Sigmoid colon (tissue), 6 donors: ENCODE measurements at regions not wholly inside any gene's neighbourhood (a gene's known extent, or its start where the extent isn't known, plus 50 kb on each side); places are given as distances from the start of the nearest gene placed in this dataset.

Experiments used
- DNase-seq: peaks from one replicate; pipeline ENCODE4 v3.0.0-alpha.2; 2019
- H3K27ac ChIP-seq, 4 donors: fragments of 200-600 bp; sonication (generic); one replicate each; pipeline ENCODE4 v1.5.1; 2016 to 2019; ENCODE audit warnings: mild to moderate bottlenecking in 1 of 4
- H3K27me3 ChIP-seq, 3 donors: fragments of 200-600 bp; sonication (generic); one replicate each; pipeline ENCODE4 v1.5.1; 2019; ENCODE audit warnings: mild to moderate bottlenecking in 1 of 3
- H3K36me3 ChIP-seq, 4 donors: fragments of 200-600 bp; sonication (generic); one replicate each; pipeline ENCODE4 v1.5.1; 2016 to 2019
- H3K4me1 ChIP-seq, 4 donors: fragments of 200-600 bp; sonication (generic); one replicate each; pipeline ENCODE4 v1.5.1; 2017 to 2019
- H3K4me3 ChIP-seq, 4 donors: fragments of 200-600 bp; sonication (generic); one replicate each; pipeline ENCODE4 v1.5.1; 2017 to 2019; ENCODE audit warnings: mild to moderate bottlenecking in 2 of 4, moderate library complexity in 1 of 4
- H3K9me3 ChIP-seq, 4 donors: fragments of 200-600 bp in 3 of 4; sonication (generic) in 3 of 4; one replicate each; pipeline versions ENCODE4 v1.5.1 to v1.6.1; 2013 to 2019
- EP300 ChIP-seq, 4 donors: sonication (generic); formaldehyde crosslinking; IDR thresholded peaks; one replicate each; pipeline ENCODE4 v1.6.1; 2017; ENCODE audit warnings: antibody characterized with exemption in 4 of 4
- POLR2A ChIP-seq, 2 donors: fragments of 450-650 bp; IDR thresholded peaks; one replicate each; pipeline ENCODE4 v1.6.1; 2016; ENCODE audit warnings: antibody characterized with exemption in 2 of 2, mild to moderate bottlenecking in 2 of 2, moderate library complexity in 2 of 2
- POLR2AphosphoS5 ChIP-seq, 4 donors: sonication (generic); formaldehyde crosslinking; IDR thresholded peaks; one replicate each; pipeline ENCODE4 v1.6.1; 2017; ENCODE audit warnings: antibody characterized with exemption in 4 of 4
- WGBS, 2 donors: extraction: QIAGEN DNeasy Blood & Tissue Kit; methylation state at CpG; one replicate each; pipeline ENCODE4 v1.1.7; 2013; 5-methylcytosine and 5-hydroxymethylcytosine counted together
- intact Hi-C: fragments of 100-400 bp; cut with DNase I; formaldehyde crosslinking; loops from one replicate; pipeline ENCODE4 v1.15.1; 2023
- TF ChIP-seq, protein P1 (sequence below), 4 experiments: fragments of 450-650 bp in 3 of 4; fragments of 200-600 bp in 1 of 4; IDR thresholded peaks; one replicate each; pipeline ENCODE4 v1.5.1; 2016 to 2019; ENCODE audit warnings: antibody characterized with exemption in 4 of 4, mild to moderate bottlenecking in 3 of 4, moderate library complexity in 2 of 4
- donor health status: healthy with polysubstance abuse.
- donor health status: healthy.

DNA sequence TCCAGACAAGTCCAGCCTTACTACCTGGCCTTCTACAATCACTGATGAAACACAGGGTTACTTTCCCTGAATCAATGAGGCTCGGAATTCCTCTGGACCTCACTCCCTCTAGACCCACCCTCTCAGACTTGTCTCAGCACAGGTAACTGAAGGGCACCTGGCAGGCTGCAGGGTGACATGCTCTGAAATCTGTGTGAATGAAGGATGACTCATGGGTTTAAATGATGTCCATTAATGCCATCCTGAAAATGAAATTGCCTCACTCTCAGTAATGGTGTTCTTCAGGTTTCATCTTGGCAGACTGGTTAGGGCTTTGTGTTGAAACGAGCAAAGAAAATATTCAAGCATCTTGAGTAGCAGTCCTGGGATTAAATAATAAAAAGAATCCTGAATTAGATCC is 134.4 kb downstream of the MAF start:
- TF ChIP-seq, protein P1, sequence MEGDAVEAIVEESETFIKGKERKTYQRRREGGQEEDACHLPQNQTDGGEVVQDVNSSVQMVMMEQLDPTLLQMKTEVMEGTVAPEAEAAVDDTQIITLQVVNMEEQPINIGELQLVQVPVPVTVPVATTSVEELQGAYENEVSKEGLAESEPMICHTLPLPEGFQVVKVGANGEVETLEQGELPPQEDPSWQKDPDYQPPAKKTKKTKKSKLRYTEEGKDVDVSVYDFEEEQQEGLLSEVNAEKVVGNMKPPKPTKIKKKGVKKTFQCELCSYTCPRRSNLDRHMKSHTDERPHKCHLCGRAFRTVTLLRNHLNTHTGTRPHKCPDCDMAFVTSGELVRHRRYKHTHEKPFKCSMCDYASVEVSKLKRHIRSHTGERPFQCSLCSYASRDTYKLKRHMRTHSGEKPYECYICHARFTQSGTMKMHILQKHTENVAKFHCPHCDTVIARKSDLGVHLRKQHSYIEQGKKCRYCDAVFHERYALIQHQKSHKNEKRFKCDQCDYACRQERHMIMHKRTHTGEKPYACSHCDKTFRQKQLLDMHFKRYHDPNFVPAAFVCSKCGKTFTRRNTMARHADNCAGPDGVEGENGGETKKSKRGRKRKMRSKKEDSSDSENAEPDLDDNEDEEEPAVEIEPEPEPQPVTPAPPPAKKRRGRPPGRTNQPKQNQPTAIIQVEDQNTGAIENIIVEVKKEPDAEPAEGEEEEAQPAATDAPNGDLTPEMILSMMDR (IDR thresholded peaks at IDR 0.05), result no peak
- Histone ChIP-seq H3K9me3 (no peaks in the 10 kb centered on the region), H3K4me3 (no peak overlapping the region), H3K27me3 (no peaks in the 10 kb centered on the region), H3K36me3 (no peaks in the 10 kb centered on the region), H3K4me1 (no peaks in the 10 kb centered on the region), H3K27ac (no peak overlapping the region)
- WGBS, 2 donors, result 78 to 84% methylated on average over 2 of the region's 2 CpGs
- intact Hi-C loops, result no loop called here
- no peak for DNase-seq

- Histone ChIP-seq H3K4me1 (no peaks in the 10 kb centered on the region), H3K9me3 (no peaks in the 10 kb centered on the region), H3K36me3 (no peaks in the 10 kb centered on the region), H3K27ac (no peak overlapping the region), H3K4me3 (no peak overlapping the region), H3K27me3 (no peaks in the 10 kb centered on the region)
- no peak for DNase-seq
- WGBS, 2 donors, result 59 to 91% methylated on average over 5 of the region's 5 CpGs
- intact Hi-C loops, result no loop called here
- no peak for TF ChIP-seq POLR2A (IDR thresholded peaks at IDR 0.05)
- TF ChIP-seq, protein P1 (IDR thresholded peaks at IDR 0.05), result no peak
- no peak for TF ChIP-seq EP300 (IDR thresholded peaks at IDR 0.05)
- TF ChIP-seq POLR2AphosphoS5 (IDR thresholded peaks at IDR 0.05), result no peak
Observed at GRCh38 chr16:79463841-79464240, 136.7 kb downstream of the MAF start.

DNA sequence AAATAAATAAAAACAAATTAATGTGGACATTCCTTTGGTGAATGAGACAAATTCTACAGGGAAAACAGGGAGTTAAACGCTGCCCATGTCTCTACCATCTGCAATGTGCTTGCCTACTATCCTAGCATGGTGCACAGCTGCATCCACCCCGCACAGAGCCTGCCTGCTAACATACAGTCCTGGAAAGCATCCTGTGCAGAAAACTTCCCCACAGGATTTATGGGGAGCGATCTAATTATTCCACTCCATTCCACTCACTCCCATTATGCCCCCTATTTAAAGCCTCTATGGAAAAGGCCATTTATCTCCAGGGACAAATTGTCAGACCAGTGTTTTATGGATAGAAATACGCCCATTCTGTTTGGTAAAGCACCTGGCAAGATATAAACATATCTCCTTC is 144.5 kb downstream of the MAF start:
- Histone ChIP-seq H3K27ac (no peak overlapping the region), H3K4me1 (no peaks in the 10 kb centered on the region), H3K4me3 (no peak overlapping the region), H3K36me3 (no peaks in the 10 kb centered on the region), H3K9me3 (no peaks in the 10 kb centered on the region), H3K27me3 (no peaks in the 10 kb centered on the region)
- WGBS, 2 donors, result 80 to 91% methylated on average over 4 of the region's 4 CpGs
- no peak for DNase-seq
- TF ChIP-seq POLR2A (IDR thresholded peaks at IDR 0.05) (no peak), POLR2AphosphoS5 (IDR thresholded peaks at IDR 0.05) (no peak), EP300 (IDR thresholded peaks at IDR 0.05) (no peak)
- TF ChIP-seq, protein P1 (IDR thresholded peaks at IDR 0.05), result no peak
- intact Hi-C loops, result no loop called here

DNA sequence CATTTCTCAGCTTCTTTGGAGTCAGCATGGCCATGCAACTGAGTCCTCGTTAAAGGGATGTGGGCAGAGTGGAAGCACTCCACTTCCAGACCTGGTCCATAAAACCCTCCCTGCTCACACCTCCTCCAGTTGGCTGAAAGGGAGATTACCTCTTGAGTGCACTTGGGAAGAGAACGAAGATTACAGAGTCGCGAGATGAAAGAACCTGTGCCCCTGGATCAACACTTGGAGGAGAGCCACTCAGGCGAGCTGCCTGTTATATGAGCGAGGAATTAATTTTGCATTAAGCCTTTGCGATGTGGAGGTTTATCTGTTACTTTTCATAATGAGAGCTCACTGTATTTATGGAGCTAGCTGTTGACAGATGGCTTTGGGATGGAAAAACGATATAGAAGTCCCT is 147.9 kb downstream of the MAF start:
- Histone ChIP-seq H3K27me3 (no peaks in the 10 kb centered on the region), H3K27ac (no peak overlapping the region), H3K4me1 (no peaks in the 10 kb centered on the region), H3K9me3 (no peaks in the 10 kb centered on the region), H3K4me3 (no peak overlapping the region), H3K36me3 (no peaks in the 10 kb centered on the region)
- no peak for DNase-seq
- WGBS, 2 donors, result 85 to 89% methylated on average over 8 of the region's 8 CpGs
- TF ChIP-seq, protein P1 (IDR thresholded peaks at IDR 0.05), result no peak
- TF ChIP-seq POLR2AphosphoS5 (IDR thresholded peaks at IDR 0.05) (no peak), EP300 (IDR thresholded peaks at IDR 0.05) (no peak), POLR2A (IDR thresholded peaks at IDR 0.05) (no peak)
- intact Hi-C loops, result no loop called here

DNA sequence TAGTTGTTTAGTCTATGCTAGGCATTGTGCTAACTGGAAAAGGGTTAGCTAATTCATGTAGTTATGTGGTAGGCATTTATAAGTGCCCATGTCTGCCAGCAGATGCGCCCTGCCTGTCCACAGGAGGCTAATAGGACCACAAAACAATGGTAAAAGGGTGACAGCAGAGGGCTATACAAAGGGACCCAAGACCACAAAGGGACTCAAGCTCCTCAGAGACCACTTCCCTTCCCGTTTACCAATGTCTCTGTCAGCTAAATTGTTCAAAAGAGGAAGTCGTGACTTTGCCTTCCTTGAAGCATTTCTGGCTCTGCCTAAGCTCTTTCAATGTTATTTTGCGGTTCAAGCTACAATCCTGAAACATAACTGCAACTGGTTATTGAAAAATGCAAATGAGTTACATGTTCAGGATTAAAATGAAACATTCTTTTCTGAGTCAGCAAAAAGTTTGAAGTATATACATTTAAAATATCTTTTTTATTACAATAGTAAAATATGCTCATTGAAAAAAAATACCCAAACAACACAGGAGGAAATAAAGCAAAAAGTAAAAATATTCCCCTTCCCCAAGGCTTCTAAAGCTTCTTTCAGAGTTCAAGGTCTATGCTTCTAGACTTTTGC is 149.2 kb downstream of the MAF start:
- no peaks in the 10 kb centered on the region for H3K9me3 ChIP-seq
- H3K4me1 ChIP-seq, result no peaks in the 10 kb centered on the region
- H3K36me3 ChIP-seq, result no peaks in the 10 kb centered on the region
- no peak overlapping the region for H3K4me3 ChIP-seq
- H3K27me3 ChIP-seq, result no peaks in the 10 kb centered on the region
- DNase-seq, result no peak
- intact Hi-C loops, result no loop called here
- no peak overlapping the region for H3K27ac ChIP-seq
- TF ChIP-seq, protein P1 (IDR thresholded peaks at IDR 0.05), result no peak
- TF ChIP-seq POLR2AphosphoS5 (IDR thresholded peaks at IDR 0.05) (no peak), POLR2A (IDR thresholded peaks at IDR 0.05) (no peak), EP300 (IDR thresholded peaks at IDR 0.05) (no peak)
- WGBS, 2 donors, result 34 to 65% methylated on average over 4 of the region's 4 CpGs
